Esophagus squamous epithelium (tissue), 5 donors: ENCODE measurements at regions not wholly inside any gene's neighbourhood (a gene's known extent, or its start where the extent isn't known, plus 50 kb on each side); places are given as distances from the start of the nearest gene placed in this dataset.

Experiments used
- DNase-seq: peaks from one replicate; lab custom pipeline; 2025; lab: John Stamatoyannopoulos, UW
- H3K27ac ChIP-seq, 4 donors: fragments of 200-600 bp; sonication (generic); one replicate each; pipeline ENCODE4 v1.5.1; 2016 to 2019; ENCODE audit warnings: mild to moderate bottlenecking in 1 of 4
- H3K27me3 ChIP-seq, 4 donors: fragments of 200-600 bp; sonication (generic); 1 replicate in 3 of 4; 2 replicates in 1 of 4; pipeline versions ENCODE4 v1.5.1 to v1.6.0; 2017 to 2021; ENCODE audit warnings: antibody characterized with exemption in 1 of 4
- H3K36me3 ChIP-seq, 3 donors: fragments of 200-600 bp; sonication (generic); one replicate each; pipeline ENCODE4 v1.5.1; 2016 to 2019
- H3K4me1 ChIP-seq, 3 donors: fragments of 200-600 bp; sonication (generic); one replicate each; pipeline ENCODE4 v1.5.1; 2017 to 2019
- H3K4me3 ChIP-seq, 4 donors: fragments of 200-600 bp; sonication (generic); 1 replicate in 3 of 4; 2 replicates in 1 of 4; pipeline ENCODE4 v1.5.1; 2016 to 2019; ENCODE audit warnings: mild to moderate bottlenecking in 2 of 4, moderate library complexity in 1 of 4
- H3K9me3 ChIP-seq, 3 donors: fragments of 200-600 bp; sonication (generic); one replicate each; pipeline ENCODE4 v1.5.1; 2016 to 2019
- CTCF ChIP-seq, 6 experiments: fragments of 450-650 bp in 4 of 6; fragments of 200-600 bp in 2 of 6; sonication (generic) in 2 of 6; IDR thresholded peaks; one replicate each; pipeline ENCODE4 v1.5.1; 2016 to 2019; ENCODE audit warnings: antibody characterized with exemption in 6 of 6, mild to moderate bottlenecking in 4 of 6, moderate library complexity in 4 of 6
- POLR2A ChIP-seq, 4 donors: fragments of 450-650 bp; IDR thresholded peaks; one replicate each; pipeline ENCODE4 v1.6.1; 2017; ENCODE audit warnings: antibody characterized with exemption in 4 of 4, mild to moderate bottlenecking in 4 of 4, moderate library complexity in 3 of 4
- WGBS, 2 donors: methylation state at CpG; one replicate each; pipeline ENCODE4 v1.1.5; 2018; 5-methylcytosine and 5-hydroxymethylcytosine counted together
- intact Hi-C: fragments of 100-400 bp; cut with DNase I; formaldehyde crosslinking; loops from one replicate; pipeline ENCODE4 v1.15.0; 2022
- donor health status: DM: yes; HTN: yes; CAD: no.

GRCh38 chr5:125109816-125110215, 363.4 kb upstream of the ZNF608 start:
- Histone ChIP-seq H3K36me3 (no peaks in the 10 kb centered on the region), H3K4me1 (no peaks in the 10 kb centered on the region), H3K27me3 (no peaks in the 10 kb centered on the region), H3K4me3 (no peak overlapping the region), H3K27ac (no peak overlapping the region), H3K9me3 (no peaks in the 10 kb centered on the region)
- intact Hi-C loops = no loop called here
- TF ChIP-seq POLR2A (IDR thresholded peaks at IDR 0.05) (no peak), CTCF (IDR thresholded peaks at IDR 0.05) (no peak)
- no peak for DNase-seq
- 42 to 83% methylated on average over 1 of the region's 1 CpG for WGBS, 2 donors

- no peak overlapping the region for H3K4me3 ChIP-seq
- H3K36me3 ChIP-seq = no peaks in the 10 kb centered on the region
- no peaks in the 10 kb centered on the region for H3K9me3 ChIP-seq
- no peak for TF ChIP-seq CTCF (IDR thresholded peaks at IDR 0.05)
- no peak for TF ChIP-seq POLR2A (IDR thresholded peaks at IDR 0.05)
- intact Hi-C loops = no loop called here
- WGBS, 2 donors = 61 to 83% methylated on average over 2 of the region's 2 CpGs
- DNase-seq = no peak
- H3K27me3 ChIP-seq = no peaks in the 10 kb centered on the region
- no peak overlapping the region for H3K27ac ChIP-seq
- H3K4me1 ChIP-seq = no peaks in the 10 kb centered on the region
Measured at GRCh38 chr5:125112196-125112595, 365.8 kb upstream of the ZNF608 start.

GRCh38 chr5:125113328-125113727, 366.9 kb upstream of the ZNF608 start:
- Histone ChIP-seq H3K36me3 (no peaks in the 10 kb centered on the region), H3K27me3 (no peaks in the 10 kb centered on the region), H3K9me3 (no peaks in the 10 kb centered on the region), H3K27ac (no peak overlapping the region), H3K4me3 (no peak overlapping the region), H3K4me1 (no peaks in the 10 kb centered on the region)
- DNase-seq = no peak
- TF ChIP-seq CTCF (IDR thresholded peaks at IDR 0.05) = no peak
- intact Hi-C loops = no loop called here
- 69 to 80% methylated on average over 2 of the region's 2 CpGs for WGBS, 2 donors

GRCh38 chr5:125115195-125115525, 368.7 kb upstream of the ZNF608 start:
- TF ChIP-seq CTCF (IDR thresholded peaks at IDR 0.05) (no peak), POLR2A (IDR thresholded peaks at IDR 0.05) (no peak)
- Histone ChIP-seq H3K36me3 (no peaks in the 10 kb centered on the region), H3K9me3 (no peaks in the 10 kb centered on the region), H3K4me3 (no peak overlapping the region), H3K27ac (no peak overlapping the region), H3K27me3 (no peaks in the 10 kb centered on the region), H3K4me1 (no peaks in the 10 kb centered on the region)
- no peak for DNase-seq
- 83 to 92% methylated on average over 6 of the region's 6 CpGs for WGBS, 2 donors
- intact Hi-C loops = no loop called here

- TF ChIP-seq POLR2A (IDR thresholded peaks at IDR 0.05) (no peak), CTCF (IDR thresholded peaks at IDR 0.05) (no peak)
- WGBS, 2 donors = 67 to 76% methylated on average over 4 to 6 of the region's 6 CpGs
- no peaks in the 10 kb centered on the region for H3K9me3 ChIP-seq
- no peaks in the 10 kb centered on the region for H3K27me3 ChIP-seq
- H3K4me3 ChIP-seq = no peak overlapping the region
- H3K27ac ChIP-seq = no peak overlapping the region
- intact Hi-C loops = no loop called here
- no peak for DNase-seq
- no peaks in the 10 kb centered on the region for H3K4me1 ChIP-seq
- H3K36me3 ChIP-seq = no peaks in the 10 kb centered on the region
Measured at GRCh38 chr5:125117566-125117965, 371.1 kb upstream of the ZNF608 start.
